ENCODE measurements at regions not wholly inside any gene's neighbourhood (a gene's known extent, or its start where the extent isn't known, plus 50 kb on each side); places are given as distances from the start of the nearest gene placed in this dataset.

DNA sequence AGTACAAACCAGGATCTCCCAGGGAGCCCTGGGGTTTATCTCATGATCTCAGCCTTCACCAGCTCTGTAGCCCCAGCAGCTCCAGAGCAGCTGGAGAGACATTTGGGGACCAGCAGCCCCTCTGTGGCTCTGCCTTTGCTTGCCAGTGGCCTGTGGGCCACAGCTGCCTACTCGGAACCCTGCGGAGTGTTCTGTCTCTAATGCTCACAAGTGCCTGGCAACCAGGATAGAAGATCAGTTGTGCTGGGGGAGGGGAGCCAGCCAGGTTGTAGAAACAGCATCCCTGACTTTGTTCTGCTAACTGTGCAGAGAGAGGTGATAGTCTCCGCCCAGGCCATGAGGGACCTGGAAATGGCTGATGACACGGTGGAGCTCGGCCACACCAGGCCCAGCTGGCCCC, 50.9 kb upstream of the KCNJ15 start:
- TF ChIP-seq TARDBP (IDR thresholded peaks at IDR 0.05) (no peak), FOXM1 (IDR thresholded peaks at IDR 0.05; ENCODE audit: borderline replicate concordance) (no peak), SP1 (IDR thresholded peaks at IDR 0.05) (no peak)
